ENCODE measurements at regions not wholly inside any gene's neighbourhood (a gene's known extent, or its start where the extent isn't known, plus 50 kb on each side); places are given as distances from the start of the nearest gene placed in this dataset.

GRCh38 chr7:119959811-119960210, 313.2 kb upstream of the KCND2 start:
- TF ChIP-seq, protein P1, sequence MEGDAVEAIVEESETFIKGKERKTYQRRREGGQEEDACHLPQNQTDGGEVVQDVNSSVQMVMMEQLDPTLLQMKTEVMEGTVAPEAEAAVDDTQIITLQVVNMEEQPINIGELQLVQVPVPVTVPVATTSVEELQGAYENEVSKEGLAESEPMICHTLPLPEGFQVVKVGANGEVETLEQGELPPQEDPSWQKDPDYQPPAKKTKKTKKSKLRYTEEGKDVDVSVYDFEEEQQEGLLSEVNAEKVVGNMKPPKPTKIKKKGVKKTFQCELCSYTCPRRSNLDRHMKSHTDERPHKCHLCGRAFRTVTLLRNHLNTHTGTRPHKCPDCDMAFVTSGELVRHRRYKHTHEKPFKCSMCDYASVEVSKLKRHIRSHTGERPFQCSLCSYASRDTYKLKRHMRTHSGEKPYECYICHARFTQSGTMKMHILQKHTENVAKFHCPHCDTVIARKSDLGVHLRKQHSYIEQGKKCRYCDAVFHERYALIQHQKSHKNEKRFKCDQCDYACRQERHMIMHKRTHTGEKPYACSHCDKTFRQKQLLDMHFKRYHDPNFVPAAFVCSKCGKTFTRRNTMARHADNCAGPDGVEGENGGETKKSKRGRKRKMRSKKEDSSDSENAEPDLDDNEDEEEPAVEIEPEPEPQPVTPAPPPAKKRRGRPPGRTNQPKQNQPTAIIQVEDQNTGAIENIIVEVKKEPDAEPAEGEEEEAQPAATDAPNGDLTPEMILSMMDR (IDR thresholded peaks at IDR 0.05; ENCODE audit: low read depth, low read length) = no peak
- TF ChIP-seq EZH2phosphoT487 (IDR thresholded peaks at IDR 0.05; ENCODE audit: low read depth) = no peak
- Histone ChIP-seq H3K36me3 (replicated peaks; ENCODE audit: low read depth, low read length) (no peaks in the 10 kb centered on the region), H3K4me3 (ENCODE audit: low read length) (no peak overlapping the region), H2AFZ (ENCODE audit: low read depth, low read length) (no peak overlapping the region), H3K4me1 (ENCODE audit: low read length) (no peaks in the 10 kb centered on the region), H3K9me3 (ENCODE audit: insufficient read depth, low read length) (no peaks in the 10 kb centered on the region), H3K4me2 (ENCODE audit: low read length) (no peak overlapping the region), H3K27ac (ENCODE audit: low read length) (no peak overlapping the region), H3K79me2 (ENCODE audit: low read length) (no peaks in the 10 kb centered on the region), H4K20me1 (ENCODE audit: insufficient read depth, low read length) (no peaks in the 10 kb centered on the region), H3K9ac (ENCODE audit: low read length) (no peak overlapping the region), H3K27me3 (ENCODE audit: low read depth, low read length) (no peaks in the 10 kb centered on the region)

GRCh38 chr7:119963654-119964053, 309.3 kb upstream of the KCND2 start:
- no peaks in the 10 kb centered on the region for H3K27me3 ChIP-seq (ENCODE audit: low read depth, low read length)
- no peaks in the 10 kb centered on the region for H3K79me2 ChIP-seq (ENCODE audit: low read length)
- no peak for TF ChIP-seq EZH2phosphoT487 (IDR thresholded peaks at IDR 0.05; ENCODE audit: low read depth)
- TF ChIP-seq, protein P1 (IDR thresholded peaks at IDR 0.05; ENCODE audit: low read depth, low read length) = no peak
- no peaks in the 10 kb centered on the region for H4K20me1 ChIP-seq (ENCODE audit: insufficient read depth, low read length)
- H3K4me3 ChIP-seq (ENCODE audit: low read length) = no peak overlapping the region
- no peaks in the 10 kb centered on the region for H3K36me3 ChIP-seq (replicated peaks; ENCODE audit: low read depth, low read length)
- no peak overlapping the region for H3K27ac ChIP-seq (ENCODE audit: low read length)
- H3K9ac ChIP-seq (ENCODE audit: low read length) = no peak overlapping the region
- H3K4me1 ChIP-seq (ENCODE audit: low read length) = no peaks in the 10 kb centered on the region
- peak overlapping the region; percentile 51; the same call in 1 of the 2 replicates for H2AFZ ChIP-seq (ENCODE audit: low read depth, low read length)
- H3K4me2 ChIP-seq (ENCODE audit: low read length) = no peak overlapping the region
- H3K9me3 ChIP-seq (ENCODE audit: insufficient read depth, low read length) = no peaks in the 10 kb centered on the region

GRCh38 chr7:119964065-119964464, 308.9 kb upstream of the KCND2 start:
- TF ChIP-seq EZH2phosphoT487 (IDR thresholded peaks at IDR 0.05; ENCODE audit: low read depth) = no peak
- TF ChIP-seq, protein P1 (IDR thresholded peaks at IDR 0.05; ENCODE audit: low read depth, low read length) = no peak
- Histone ChIP-seq H3K27me3 (ENCODE audit: low read depth, low read length) (no peaks in the 10 kb centered on the region), H2AFZ (ENCODE audit: low read depth, low read length) (peak overlapping the region; percentile 51; the same call in 1 of the 2 replicates), H3K9me3 (ENCODE audit: insufficient read depth, low read length) (no peaks in the 10 kb centered on the region), H3K79me2 (ENCODE audit: low read length) (no peaks in the 10 kb centered on the region), H3K4me1 (ENCODE audit: low read length) (no peaks in the 10 kb centered on the region), H3K4me3 (ENCODE audit: low read length) (no peak overlapping the region), H3K27ac (ENCODE audit: low read length) (no peak overlapping the region), H4K20me1 (ENCODE audit: insufficient read depth, low read length) (no peaks in the 10 kb centered on the region), H3K4me2 (ENCODE audit: low read length) (no peak overlapping the region), H3K9ac (ENCODE audit: low read length) (no peak overlapping the region), H3K36me3 (replicated peaks; ENCODE audit: low read depth, low read length) (no peaks in the 10 kb centered on the region)

- H3K9ac ChIP-seq (ENCODE audit: low read length) = no peak overlapping the region
- no peak overlapping the region for H2AFZ ChIP-seq (ENCODE audit: low read depth, low read length)
- H3K79me2 ChIP-seq (ENCODE audit: low read length) = no peaks in the 10 kb centered on the region
- H3K4me3 ChIP-seq (ENCODE audit: low read length) = no peak overlapping the region
- no peaks in the 10 kb centered on the region for H3K27me3 ChIP-seq (ENCODE audit: low read depth, low read length)
- H3K4me1 ChIP-seq (ENCODE audit: low read length) = no peaks in the 10 kb centered on the region
- H3K9me3 ChIP-seq (ENCODE audit: insufficient read depth, low read length) = no peaks in the 10 kb centered on the region
- no peak overlapping the region for H3K4me2 ChIP-seq (ENCODE audit: low read length)
- TF ChIP-seq EZH2phosphoT487 (IDR thresholded peaks at IDR 0.05; ENCODE audit: low read depth) = no peak
- TF ChIP-seq, protein P1 (IDR thresholded peaks at IDR 0.05; ENCODE audit: low read depth, low read length) = no peak
- no peaks in the 10 kb centered on the region for H4K20me1 ChIP-seq (ENCODE audit: insufficient read depth, low read length)
- H3K27ac ChIP-seq (ENCODE audit: low read length) = no peak overlapping the region
- no peaks in the 10 kb centered on the region for H3K36me3 ChIP-seq (replicated peaks; ENCODE audit: low read depth, low read length)
These were observed 308.0 kb upstream of the KCND2 start for GRCh38 chr7:119964788-119965542.

Measured in OCI-LY3 (cell line).